ENCODE measurements at regions not wholly inside any gene's neighbourhood (a gene's known extent, or its start where the extent isn't known, plus 50 kb on each side); places are given as distances from the start of the nearest gene placed in this dataset.

GRCh38 chr15:62607114-62607462, 435.5 kb upstream of the TPM1 start:
- in situ Hi-C loops (cut with HindIII; ENCODE audit: low sequenced_read_pairs) = no loop called here
- H3K4me3 ChIP-seq (ENCODE audit: low read depth, low read length) = no peak overlapping the region
- DNase-seq (ENCODE audit: low read depth, low spot score) = no peak
- no peak for TF ChIP-seq CTCF (IDR thresholded peaks at IDR 0.05; ENCODE audit: low read depth, low read length)

- no peak overlapping the region for H3K4me3 ChIP-seq (ENCODE audit: low read depth, low read length)
- TF ChIP-seq CTCF (IDR thresholded peaks at IDR 0.05; ENCODE audit: low read depth, low read length) = no peak
- DNase-seq (ENCODE audit: low read depth, low spot score) = peak; percentile 60
- in situ Hi-C loops (cut with HindIII; ENCODE audit: low sequenced_read_pairs) = no loop called here
Measured at GRCh38 chr15:62607643-62608042, 434.9 kb upstream of the TPM1 start.

- no peak for DNase-seq (ENCODE audit: low read depth, low spot score)
- TF ChIP-seq CTCF (IDR thresholded peaks at IDR 0.05; ENCODE audit: low read depth, low read length) = no peak
- in situ Hi-C loops (cut with HindIII; ENCODE audit: low sequenced_read_pairs) = no loop called here
- no peak overlapping the region for H3K4me3 ChIP-seq (ENCODE audit: low read depth, low read length)
Measured at GRCh38 chr15:62608369-62608768, 434.2 kb upstream of the TPM1 start.

GRCh38 chr15:62610265-62610869, 432.2 kb upstream of the TPM1 start:
- no peak for TF ChIP-seq CTCF (IDR thresholded peaks at IDR 0.05; ENCODE audit: low read depth, low read length)
- DNase-seq (ENCODE audit: low read depth, low spot score) = no peak
- no peak overlapping the region for H3K4me3 ChIP-seq (ENCODE audit: low read depth, low read length)
- in situ Hi-C loops (cut with HindIII; ENCODE audit: low sequenced_read_pairs) = no loop called here

GRCh38 chr15:62611002-62611401, 431.5 kb upstream of the TPM1 start:
- in situ Hi-C loops (cut with HindIII; ENCODE audit: low sequenced_read_pairs) = no loop called here
- TF ChIP-seq CTCF (IDR thresholded peaks at IDR 0.05; ENCODE audit: low read depth, low read length) = no peak
- DNase-seq (ENCODE audit: low read depth, low spot score) = no peak
- H3K4me3 ChIP-seq (ENCODE audit: low read depth, low read length) = no peak overlapping the region

GRCh38 chr15:62612183-62612733, 430.3 kb upstream of the TPM1 start:
- TF ChIP-seq CTCF (IDR thresholded peaks at IDR 0.05; ENCODE audit: low read depth, low read length) = no peak
- DNase-seq (ENCODE audit: low read depth, low spot score) = no peak
- no peak overlapping the region for H3K4me3 ChIP-seq (ENCODE audit: low read depth, low read length)
- in situ Hi-C loops (cut with HindIII; ENCODE audit: low sequenced_read_pairs) = no loop called here

Measured in astrocyte of the spinal cord (primary cell).